ENCODE measurements at regions not wholly inside any gene's neighbourhood (a gene's known extent, or its start where the extent isn't known, plus 50 kb on each side); places are given as distances from the start of the nearest gene placed in this dataset.
"Not testable (repeated sequence)": the region's sequence is repeated elsewhere in the genome, so short reads cannot be mapped to it uniquely, and the experiment has no call there.

DNA sequence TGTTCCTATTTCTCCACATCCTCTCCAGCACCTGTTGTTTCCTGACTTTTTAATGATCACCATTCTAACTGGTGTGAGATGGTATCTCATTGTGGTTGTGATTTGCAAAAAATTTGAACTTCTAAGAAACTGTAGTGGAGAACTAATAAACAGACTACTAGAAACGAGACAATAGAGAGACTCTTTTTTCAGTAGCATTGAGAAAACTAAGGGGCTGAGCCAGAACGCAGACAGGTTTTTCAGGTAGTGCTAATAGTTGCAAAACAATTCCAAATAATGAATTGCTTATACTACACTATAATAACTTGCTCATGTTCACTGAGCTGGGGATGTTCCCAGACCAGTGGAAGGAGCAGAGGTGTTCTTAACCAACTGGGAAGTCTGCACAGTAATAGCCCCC lies 98.8 kb upstream of the DPH5 start:
- intact Hi-C loops (cut with micrococcal nuclease; ENCODE audit: unreplicated experiment) (no loop called here), in situ Hi-C loops (cut with HindIII; ENCODE audit: low pct_unique_long_range_greater_than_20kb, low sequenced_read_pairs) (no loop called here)
- ATAC-seq, result no peak
- DNase-seq (ENCODE audit: low read depth, low spot score), result no peak
- Histone ChIP-seq H3K36me3 (ENCODE audit: control insufficient read depth, insufficient read depth, low read length) (no peaks in the 10 kb centered on the region), H3K4me1 (ENCODE audit: control insufficient read depth, insufficient read depth, low read length) (no peaks in the 10 kb centered on the region), H3K27ac (ENCODE audit: low read length) (no peak overlapping the region), H3K27me3 (ENCODE audit: control insufficient read depth, insufficient read depth, low read length) (peaks cover 2% of the 10 kb centered on the region; the same call in 1 of the 2 replicates), H3K9me3 (ENCODE audit: control insufficient read depth, insufficient read depth, low read depth, low read length) (no peaks in the 10 kb centered on the region), H3K4me3 (ENCODE audit: low read depth in 2 of 2, low read length in 2 of 2) (no peak overlapping the region)
- no TSS peak for BruUV-seq (replicated peaks)
- POLR2A ChIA-PET, result no interaction called here
- TF ChIP-seq POLR2AphosphoS5 (IDR thresholded peaks at IDR 0.05; ENCODE audit: low read depth, low read length) (no peak), SIN3A (IDR thresholded peaks at IDR 0.05; ENCODE audit: borderline replicate concordance, insufficient read depth, low read depth, low read length) (no peak), TCF7L2 (IDR thresholded peaks at IDR 0.05; ENCODE audit: low read depth, low read length) (no peak)
- TF ChIP-seq, protein P1, sequence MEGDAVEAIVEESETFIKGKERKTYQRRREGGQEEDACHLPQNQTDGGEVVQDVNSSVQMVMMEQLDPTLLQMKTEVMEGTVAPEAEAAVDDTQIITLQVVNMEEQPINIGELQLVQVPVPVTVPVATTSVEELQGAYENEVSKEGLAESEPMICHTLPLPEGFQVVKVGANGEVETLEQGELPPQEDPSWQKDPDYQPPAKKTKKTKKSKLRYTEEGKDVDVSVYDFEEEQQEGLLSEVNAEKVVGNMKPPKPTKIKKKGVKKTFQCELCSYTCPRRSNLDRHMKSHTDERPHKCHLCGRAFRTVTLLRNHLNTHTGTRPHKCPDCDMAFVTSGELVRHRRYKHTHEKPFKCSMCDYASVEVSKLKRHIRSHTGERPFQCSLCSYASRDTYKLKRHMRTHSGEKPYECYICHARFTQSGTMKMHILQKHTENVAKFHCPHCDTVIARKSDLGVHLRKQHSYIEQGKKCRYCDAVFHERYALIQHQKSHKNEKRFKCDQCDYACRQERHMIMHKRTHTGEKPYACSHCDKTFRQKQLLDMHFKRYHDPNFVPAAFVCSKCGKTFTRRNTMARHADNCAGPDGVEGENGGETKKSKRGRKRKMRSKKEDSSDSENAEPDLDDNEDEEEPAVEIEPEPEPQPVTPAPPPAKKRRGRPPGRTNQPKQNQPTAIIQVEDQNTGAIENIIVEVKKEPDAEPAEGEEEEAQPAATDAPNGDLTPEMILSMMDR (IDR thresholded peaks at IDR 0.05), result no peak
- TF ChIP-seq, protein P2, sequence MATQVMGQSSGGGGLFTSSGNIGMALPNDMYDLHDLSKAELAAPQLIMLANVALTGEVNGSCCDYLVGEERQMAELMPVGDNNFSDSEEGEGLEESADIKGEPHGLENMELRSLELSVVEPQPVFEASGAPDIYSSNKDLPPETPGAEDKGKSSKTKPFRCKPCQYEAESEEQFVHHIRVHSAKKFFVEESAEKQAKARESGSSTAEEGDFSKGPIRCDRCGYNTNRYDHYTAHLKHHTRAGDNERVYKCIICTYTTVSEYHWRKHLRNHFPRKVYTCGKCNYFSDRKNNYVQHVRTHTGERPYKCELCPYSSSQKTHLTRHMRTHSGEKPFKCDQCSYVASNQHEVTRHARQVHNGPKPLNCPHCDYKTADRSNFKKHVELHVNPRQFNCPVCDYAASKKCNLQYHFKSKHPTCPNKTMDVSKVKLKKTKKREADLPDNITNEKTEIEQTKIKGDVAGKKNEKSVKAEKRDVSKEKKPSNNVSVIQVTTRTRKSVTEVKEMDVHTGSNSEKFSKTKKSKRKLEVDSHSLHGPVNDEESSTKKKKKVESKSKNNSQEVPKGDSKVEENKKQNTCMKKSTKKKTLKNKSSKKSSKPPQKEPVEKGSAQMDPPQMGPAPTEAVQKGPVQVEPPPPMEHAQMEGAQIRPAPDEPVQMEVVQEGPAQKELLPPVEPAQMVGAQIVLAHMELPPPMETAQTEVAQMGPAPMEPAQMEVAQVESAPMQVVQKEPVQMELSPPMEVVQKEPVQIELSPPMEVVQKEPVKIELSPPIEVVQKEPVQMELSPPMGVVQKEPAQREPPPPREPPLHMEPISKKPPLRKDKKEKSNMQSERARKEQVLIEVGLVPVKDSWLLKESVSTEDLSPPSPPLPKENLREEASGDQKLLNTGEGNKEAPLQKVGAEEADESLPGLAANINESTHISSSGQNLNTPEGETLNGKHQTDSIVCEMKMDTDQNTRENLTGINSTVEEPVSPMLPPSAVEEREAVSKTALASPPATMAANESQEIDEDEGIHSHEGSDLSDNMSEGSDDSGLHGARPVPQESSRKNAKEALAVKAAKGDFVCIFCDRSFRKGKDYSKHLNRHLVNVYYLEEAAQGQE (IDR thresholded peaks at IDR 0.05; ENCODE audit: insufficient read depth in 1 of 2, low read depth in 2 of 2, low read length in 1 of 2), result no peak
- CTCF ChIA-PET, result no interaction called here

DNA sequence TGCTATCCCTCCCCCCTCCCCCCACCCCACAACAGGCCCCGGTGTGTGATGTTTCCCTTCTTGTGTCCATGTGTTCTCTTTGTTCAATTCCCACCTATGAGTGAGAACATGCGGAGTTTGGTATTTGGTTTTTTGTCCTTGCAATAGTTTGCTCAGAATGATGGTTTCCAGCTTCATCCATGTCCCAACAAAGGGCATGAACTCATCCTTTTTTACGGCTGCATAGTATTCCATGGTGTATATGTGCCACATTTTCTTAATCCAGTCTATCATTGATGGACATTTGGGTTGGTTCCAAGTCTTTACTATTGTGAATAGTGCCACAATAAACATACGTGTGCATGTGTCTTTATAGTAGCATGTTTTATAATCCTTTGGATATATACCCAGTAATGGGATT lies 98.3 kb upstream of the DPH5 start:
- CTCF ChIA-PET; BruUV-seq (replicated peaks): not testable (repeated sequence)

DNA sequence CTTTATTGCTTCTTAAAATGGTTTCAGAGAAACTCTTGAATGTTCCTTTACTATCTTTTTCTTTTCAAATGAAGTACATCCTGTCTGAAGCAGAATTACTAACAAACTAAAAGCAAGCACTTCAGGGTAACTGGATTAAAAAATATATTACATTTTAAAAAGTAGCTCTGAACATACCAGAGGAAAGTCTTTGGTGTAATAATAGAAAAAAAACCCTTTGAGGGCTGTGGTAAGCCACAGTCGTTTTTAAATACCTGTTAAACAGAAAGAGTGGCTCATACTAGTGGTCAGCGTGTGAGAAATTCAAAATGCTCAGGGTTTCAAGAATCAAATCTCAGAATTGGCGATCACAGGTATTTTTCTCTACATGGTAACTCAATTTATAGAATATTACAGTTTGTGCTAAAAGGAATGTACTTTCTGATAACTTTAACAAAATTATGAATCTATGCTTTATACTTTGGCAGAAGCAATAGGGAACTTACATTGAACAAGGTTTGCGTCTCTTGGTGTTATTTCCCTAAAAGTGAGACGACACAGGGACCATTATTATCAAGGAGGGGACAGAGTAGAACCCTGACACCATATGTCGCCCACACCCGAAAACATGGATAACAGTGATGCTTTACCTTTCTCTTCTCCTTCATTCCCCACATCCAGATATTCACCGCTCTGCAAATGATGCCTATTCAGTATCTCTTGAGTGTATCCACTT lies 97.0 kb upstream of the DPH5 start:
- DNase-seq (ENCODE audit: low read depth, low spot score) (no peak), ATAC-seq (no peak)
- BruUV-seq (replicated peaks), result no TSS peak
- Histone ChIP-seq H3K27me3 (ENCODE audit: control insufficient read depth, insufficient read depth, low read length) (peaks cover 2% of the 10 kb centered on the region; the same call in 1 of the 2 replicates), H3K27ac (ENCODE audit: low read length) (no peak overlapping the region), H3K4me3 (ENCODE audit: low read depth in 2 of 2, low read length in 2 of 2) (no peak overlapping the region), H3K36me3 (ENCODE audit: control insufficient read depth, insufficient read depth, low read length) (no peaks in the 10 kb centered on the region), H3K4me1 (ENCODE audit: control insufficient read depth, insufficient read depth, low read length) (no peaks in the 10 kb centered on the region), H3K9me3 (ENCODE audit: control insufficient read depth, insufficient read depth, low read depth, low read length) (no peaks in the 10 kb centered on the region)
- in situ Hi-C loops (cut with HindIII; ENCODE audit: low pct_unique_long_range_greater_than_20kb, low sequenced_read_pairs) (no loop called here), intact Hi-C loops (cut with micrococcal nuclease; ENCODE audit: unreplicated experiment) (no loop called here)
- CTCF ChIA-PET, result no interaction called here
- POLR2A ChIA-PET, result no interaction called here
- TF ChIP-seq TCF7L2 (IDR thresholded peaks at IDR 0.05; ENCODE audit: low read depth, low read length) (no peak), SIN3A (IDR thresholded peaks at IDR 0.05; ENCODE audit: borderline replicate concordance, insufficient read depth, low read depth, low read length) (no peak), POLR2AphosphoS5 (IDR thresholded peaks at IDR 0.05; ENCODE audit: low read depth, low read length) (no peak)
- TF ChIP-seq, protein P1 (IDR thresholded peaks at IDR 0.05), result no peak
- TF ChIP-seq, protein P2 (IDR thresholded peaks at IDR 0.05; ENCODE audit: insufficient read depth in 1 of 2, low read depth in 2 of 2, low read length in 1 of 2), result no peak

More for the DNA sequence above, 98.3 kb upstream of the DPH5 start:
- H3K27ac ChIP-seq (ENCODE audit: low read length); ATAC-seq; H3K9me3 ChIP-seq (ENCODE audit: control insufficient read depth, insufficient read depth, low read depth, low read length); DNase-seq (ENCODE audit: low read depth, low spot score); H3K36me3 ChIP-seq (ENCODE audit: control insufficient read depth, insufficient read depth, low read length); H3K4me1 ChIP-seq (ENCODE audit: control insufficient read depth, insufficient read depth, low read length); POLR2A ChIA-PET; H3K4me3 ChIP-seq (ENCODE audit: low read depth in 2 of 2, low read length in 2 of 2); H3K27me3 ChIP-seq (ENCODE audit: control insufficient read depth, insufficient read depth, low read length); in situ Hi-C loops (cut with HindIII; ENCODE audit: low pct_unique_long_range_greater_than_20kb, low sequenced_read_pairs); intact Hi-C loops (cut with micrococcal nuclease; ENCODE audit: unreplicated experiment): not testable (repeated sequence)

Data from Panc1 (cell line).